NCI-H345 treated with DMSO at 0.1 percent for 48 hours (cell line): ENCODE measurements at regions not wholly inside any gene's neighbourhood (a gene's known extent, or its start where the extent isn't known, plus 50 kb on each side); places are given as distances from the start of the nearest gene placed in this dataset.
"Not testable (repeated sequence)": the region's sequence is repeated elsewhere in the genome, so short reads cannot be mapped to it uniquely, and the experiment has no call there.

ENCODE experiments used
- DNase-seq: peaks from one replicate; lab custom pipeline; 2025; ENCODE audit not compliant: unreplicated experiment; lab: John Stamatoyannopoulos, UW

- DNase-seq: no peak
Measured at GRCh38 chr9:15113288-15113687, 193.7 kb downstream of the TTC39B start.

DNA sequence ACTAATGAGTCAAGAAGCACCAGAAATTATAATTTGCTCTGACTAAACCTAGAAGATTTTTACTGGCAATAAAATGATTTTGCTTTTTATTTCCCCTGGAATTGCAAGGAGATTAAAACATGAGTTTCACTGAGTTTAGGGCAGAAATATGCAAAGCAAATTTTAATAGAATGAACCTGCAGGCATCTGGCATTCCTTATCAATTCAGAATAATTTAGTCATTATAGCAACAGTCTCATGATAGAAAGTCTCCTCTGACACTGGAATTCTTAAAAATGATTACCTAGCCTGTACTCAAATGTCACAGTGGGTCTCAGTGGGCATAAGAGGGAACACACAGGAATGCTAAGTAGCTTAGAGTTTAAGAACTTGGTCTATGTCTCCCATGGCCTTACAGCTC lies 195.9 kb downstream of the TTC39B start:
- no peak for DNase-seq

GRCh38 chr9:15104826-15105420 lies 194.7 kb upstream of the FREM1 start:
- peak; percentile 62 for DNase-seq

GRCh38 chr9:15103290-15103689 lies 193.1 kb upstream of the FREM1 start:
- DNase-seq: no peak

DNA sequence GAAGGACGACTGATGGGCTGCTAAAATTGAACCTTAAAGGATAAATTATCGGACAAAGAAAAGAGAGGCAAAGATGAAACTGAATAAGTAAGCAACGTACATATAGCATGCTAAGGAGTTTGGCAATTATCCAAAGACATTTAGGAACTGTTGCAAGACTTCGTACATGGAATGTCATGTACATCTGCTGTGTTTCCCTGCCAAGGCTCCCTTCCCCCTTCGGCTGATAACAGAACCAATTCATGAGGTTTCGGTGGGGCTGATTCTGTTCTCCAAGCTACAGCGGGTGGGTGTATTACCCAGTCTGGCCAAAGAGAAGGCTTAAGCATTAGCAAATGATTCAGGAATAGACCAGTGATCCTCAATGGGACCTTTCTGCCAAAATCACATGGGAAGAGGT lies 190.9 kb upstream of the FREM1 start:
- no peak for DNase-seq

DNA sequence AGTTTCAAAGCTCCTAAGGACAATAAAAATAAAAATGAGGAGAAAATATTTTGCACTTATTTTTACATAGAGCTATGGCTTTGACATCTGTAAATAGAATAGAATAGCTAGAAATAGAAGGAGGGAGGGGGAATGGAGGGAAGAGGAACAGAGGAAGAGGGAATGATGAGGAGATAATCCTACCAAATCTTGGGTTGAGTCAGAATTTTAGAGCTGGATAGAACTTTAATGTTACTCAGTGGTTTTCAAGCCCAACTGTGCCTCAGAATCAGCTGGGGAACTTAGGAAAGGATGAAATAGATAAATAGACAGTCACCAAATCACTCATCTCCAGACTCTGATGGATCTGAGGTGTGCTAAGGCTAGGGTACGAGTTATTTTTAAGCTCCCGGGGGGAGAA lies 190.3 kb upstream of the FREM1 start:
- no peak for DNase-seq

- no peak for DNase-seq
Measured at GRCh38 chr9:15096972-15097371, 186.7 kb upstream of the FREM1 start.

DNA sequence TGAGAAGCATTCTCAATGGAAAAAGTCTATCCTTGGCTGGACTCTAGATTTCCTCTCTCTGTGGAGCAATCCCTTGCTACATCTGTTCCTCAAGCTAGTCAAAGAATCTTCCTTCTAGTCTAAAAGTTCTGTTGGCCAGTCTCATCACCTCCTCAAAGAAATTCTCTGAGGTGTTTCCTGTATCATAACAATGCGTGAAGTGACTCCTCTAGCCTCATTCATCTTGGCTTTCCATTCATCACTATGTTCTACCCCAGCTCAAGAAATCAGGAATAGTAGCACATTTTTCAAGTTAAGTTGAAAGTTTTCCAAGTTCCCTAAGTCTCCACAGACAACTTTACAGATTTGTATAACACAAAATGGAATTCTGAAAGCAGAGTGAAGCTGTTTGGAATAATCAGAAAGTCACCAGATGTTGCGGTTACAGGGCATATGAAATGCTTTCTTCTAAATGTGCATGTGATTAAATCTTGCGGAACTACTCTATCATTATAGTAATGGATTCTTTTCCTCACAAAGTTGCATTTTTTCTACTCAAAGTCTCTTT lies 176.6 kb upstream of the FREM1 start:
- no peak for DNase-seq

DNA sequence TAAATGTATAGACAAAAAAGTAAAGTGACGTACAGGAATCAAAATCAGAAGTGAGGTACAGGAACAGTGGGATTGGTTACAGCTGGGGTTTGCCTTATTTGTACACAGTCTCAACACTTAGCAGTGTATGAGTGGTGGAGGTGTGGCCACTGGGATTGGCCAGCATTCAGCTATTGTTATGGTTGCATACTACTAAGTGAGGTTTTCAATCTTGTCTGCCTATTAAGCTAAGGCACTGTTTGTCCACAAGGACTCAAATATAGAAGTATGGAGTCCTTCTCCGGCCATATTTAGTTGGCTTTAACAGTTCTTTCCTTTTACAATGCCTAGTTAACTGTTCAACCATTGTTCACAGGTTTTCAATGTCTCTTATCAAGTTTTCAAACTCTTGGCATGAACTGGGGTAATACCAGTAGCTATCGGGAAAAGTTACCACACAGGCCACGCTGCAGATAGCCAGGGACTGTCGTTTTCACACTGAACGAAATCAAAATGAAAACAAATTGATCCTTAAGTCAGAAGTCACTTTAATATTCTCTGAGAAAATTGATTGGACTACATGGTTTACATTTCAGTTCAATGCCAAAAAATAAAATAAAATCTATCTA lies 176.0 kb upstream of the FREM1 start:
- DNase-seq: no peak

- DNase-seq: no peak
Measured at GRCh38 chr9:15081021-15081753, 171.0 kb upstream of the FREM1 start.

GRCh38 chr9:15080401-15080800 lies 170.2 kb upstream of the FREM1 start:
- DNase-seq: no peak

DNA sequence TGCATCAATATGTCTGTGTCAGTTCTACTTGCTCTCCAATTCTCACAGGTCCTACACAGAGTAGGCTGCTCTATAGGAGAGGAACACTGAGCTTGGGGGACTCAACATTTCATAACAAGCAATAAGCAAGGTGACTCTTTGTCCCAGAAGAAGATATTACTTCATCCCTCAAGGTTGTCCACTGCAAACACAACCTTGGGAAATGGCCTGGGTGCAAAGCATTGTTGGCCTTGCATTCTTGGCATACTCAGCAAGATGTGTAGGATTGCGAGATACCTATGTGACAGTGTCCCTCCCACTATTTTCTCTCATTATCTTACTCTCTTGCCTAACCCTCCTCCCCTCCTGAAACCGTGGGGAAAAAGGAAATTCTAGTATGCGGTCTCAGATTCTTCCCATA lies 169.8 kb upstream of the FREM1 start:
- no peak for DNase-seq

GRCh38 chr9:15077946-15078729 lies 167.9 kb upstream of the FREM1 start:
- DNase-seq: no peak

- DNase-seq: no peak
Measured at GRCh38 chr9:15073620-15074019, 163.4 kb upstream of the FREM1 start.

- DNase-seq: no peak
Measured at GRCh38 chr9:15070716-15071115, 160.5 kb upstream of the FREM1 start.

DNA sequence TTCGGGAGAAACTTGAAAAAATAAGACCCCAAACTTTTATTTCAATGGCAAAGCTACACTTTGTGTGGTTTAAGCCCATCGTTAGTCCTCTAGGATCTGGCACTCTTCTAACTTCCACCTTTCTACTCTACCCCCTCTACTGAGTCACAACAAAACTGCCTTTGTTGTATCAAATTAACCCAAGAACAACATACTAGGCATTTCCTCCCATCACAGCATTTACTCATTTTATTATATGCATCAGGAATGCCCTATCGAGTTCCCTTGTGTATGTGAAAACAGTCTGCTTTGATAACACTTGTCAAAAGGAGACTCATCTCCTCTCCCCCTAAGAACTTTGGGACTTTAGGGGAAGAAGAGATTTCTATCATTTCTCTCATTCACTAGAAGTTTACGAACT lies 158.9 kb upstream of the FREM1 start:
- no peak for DNase-seq

- no peak for DNase-seq
Measured at GRCh38 chr9:15068261-15068660, 158.0 kb upstream of the FREM1 start.

GRCh38 chr9:15059003-15059402 lies 148.8 kb upstream of the FREM1 start:
- DNase-seq: no peak

DNA sequence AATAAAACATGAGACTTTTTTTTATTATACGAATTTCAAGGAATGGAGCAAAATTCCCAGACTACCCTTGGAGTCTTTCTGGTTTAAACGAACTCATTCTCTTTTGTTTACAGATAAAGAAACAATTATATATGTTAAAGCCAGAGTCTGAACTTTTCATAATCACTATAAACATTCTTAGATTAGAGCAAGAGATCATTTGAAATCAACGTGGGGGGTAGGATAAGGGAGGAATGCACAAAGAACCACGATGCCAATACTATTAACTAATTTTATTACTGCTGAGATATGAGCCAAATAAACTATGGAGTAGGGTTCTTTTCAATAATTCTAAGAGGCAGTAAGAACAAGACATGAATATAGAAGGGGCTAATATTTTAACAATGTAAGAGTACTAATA lies 148.0 kb upstream of the FREM1 start:
- no peak for DNase-seq

- not testable (repeated sequence) for DNase-seq
Measured at GRCh38 chr9:15055284-15055683, 145.1 kb upstream of the FREM1 start.

GRCh38 chr9:15048772-15049171 lies 138.5 kb upstream of the FREM1 start:
- DNase-seq: no peak
